ENCODE measurements at regions not wholly inside any gene's neighbourhood (a gene's known extent, or its start where the extent isn't known, plus 50 kb on each side); places are given as distances from the start of the nearest gene placed in this dataset.

DNA sequence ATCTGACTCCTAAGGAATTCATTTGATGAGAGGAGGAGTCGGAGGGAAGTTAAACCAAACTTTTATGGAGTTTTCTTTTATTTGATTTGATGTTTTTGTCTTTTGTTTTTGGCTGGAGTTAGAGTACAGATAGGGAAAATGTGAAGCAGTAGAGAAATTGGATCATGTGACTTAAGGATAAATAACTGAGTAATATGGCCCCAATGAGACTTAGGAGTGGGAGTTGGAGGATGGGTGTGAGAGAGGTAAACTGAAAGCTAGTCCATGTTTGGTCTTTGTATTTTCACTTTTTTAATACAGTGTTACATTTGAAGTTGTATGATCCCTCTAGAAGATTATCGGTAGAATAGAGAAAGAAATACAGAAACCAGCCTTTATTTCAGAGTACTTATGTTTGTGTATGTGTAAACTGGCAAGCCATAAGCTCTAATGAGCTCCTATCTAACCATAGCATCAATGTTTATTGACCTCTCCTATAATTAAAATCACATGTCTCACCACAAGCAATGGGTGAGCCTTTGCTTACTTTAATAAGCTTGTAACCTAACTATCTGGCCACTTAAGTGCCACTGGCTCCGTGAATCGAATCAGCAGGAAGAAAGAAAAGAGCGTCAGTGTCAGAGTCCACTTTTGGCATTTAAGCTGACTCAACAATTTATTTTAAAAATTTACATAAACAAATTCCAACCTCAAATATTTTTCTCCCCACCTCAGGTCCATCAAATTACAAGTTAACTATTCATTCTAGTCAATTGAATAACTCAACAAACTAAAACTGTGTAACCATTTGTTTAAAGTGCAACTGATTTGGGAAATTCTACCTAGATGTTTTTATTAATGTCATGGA lies 113.8 kb downstream of the EPDR1 start:
- TF ChIP-seq, protein P1, sequence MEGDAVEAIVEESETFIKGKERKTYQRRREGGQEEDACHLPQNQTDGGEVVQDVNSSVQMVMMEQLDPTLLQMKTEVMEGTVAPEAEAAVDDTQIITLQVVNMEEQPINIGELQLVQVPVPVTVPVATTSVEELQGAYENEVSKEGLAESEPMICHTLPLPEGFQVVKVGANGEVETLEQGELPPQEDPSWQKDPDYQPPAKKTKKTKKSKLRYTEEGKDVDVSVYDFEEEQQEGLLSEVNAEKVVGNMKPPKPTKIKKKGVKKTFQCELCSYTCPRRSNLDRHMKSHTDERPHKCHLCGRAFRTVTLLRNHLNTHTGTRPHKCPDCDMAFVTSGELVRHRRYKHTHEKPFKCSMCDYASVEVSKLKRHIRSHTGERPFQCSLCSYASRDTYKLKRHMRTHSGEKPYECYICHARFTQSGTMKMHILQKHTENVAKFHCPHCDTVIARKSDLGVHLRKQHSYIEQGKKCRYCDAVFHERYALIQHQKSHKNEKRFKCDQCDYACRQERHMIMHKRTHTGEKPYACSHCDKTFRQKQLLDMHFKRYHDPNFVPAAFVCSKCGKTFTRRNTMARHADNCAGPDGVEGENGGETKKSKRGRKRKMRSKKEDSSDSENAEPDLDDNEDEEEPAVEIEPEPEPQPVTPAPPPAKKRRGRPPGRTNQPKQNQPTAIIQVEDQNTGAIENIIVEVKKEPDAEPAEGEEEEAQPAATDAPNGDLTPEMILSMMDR (IDR thresholded peaks at IDR 0.05): no peak
- TF ChIP-seq EP300 (IDR thresholded peaks at IDR 0.05): no peak

All from esophagus muscularis mucosa (tissue), 3 donors.